NCI-H526 treated with DMSO at 0.1 percent for 48 hours (cell line): ENCODE measurements at regions not wholly inside any gene's neighbourhood (a gene's known extent, or its start where the extent isn't known, plus 50 kb on each side); places are given as distances from the start of the nearest gene placed in this dataset.
"Not testable (repeated sequence)": the region's sequence is repeated elsewhere in the genome, so short reads cannot be mapped to it uniquely, and the experiment has no call there.

Source experiments
- DNase-seq: peaks from one replicate; lab custom pipeline; 2025; lab: John Stamatoyannopoulos, UW

DNA sequence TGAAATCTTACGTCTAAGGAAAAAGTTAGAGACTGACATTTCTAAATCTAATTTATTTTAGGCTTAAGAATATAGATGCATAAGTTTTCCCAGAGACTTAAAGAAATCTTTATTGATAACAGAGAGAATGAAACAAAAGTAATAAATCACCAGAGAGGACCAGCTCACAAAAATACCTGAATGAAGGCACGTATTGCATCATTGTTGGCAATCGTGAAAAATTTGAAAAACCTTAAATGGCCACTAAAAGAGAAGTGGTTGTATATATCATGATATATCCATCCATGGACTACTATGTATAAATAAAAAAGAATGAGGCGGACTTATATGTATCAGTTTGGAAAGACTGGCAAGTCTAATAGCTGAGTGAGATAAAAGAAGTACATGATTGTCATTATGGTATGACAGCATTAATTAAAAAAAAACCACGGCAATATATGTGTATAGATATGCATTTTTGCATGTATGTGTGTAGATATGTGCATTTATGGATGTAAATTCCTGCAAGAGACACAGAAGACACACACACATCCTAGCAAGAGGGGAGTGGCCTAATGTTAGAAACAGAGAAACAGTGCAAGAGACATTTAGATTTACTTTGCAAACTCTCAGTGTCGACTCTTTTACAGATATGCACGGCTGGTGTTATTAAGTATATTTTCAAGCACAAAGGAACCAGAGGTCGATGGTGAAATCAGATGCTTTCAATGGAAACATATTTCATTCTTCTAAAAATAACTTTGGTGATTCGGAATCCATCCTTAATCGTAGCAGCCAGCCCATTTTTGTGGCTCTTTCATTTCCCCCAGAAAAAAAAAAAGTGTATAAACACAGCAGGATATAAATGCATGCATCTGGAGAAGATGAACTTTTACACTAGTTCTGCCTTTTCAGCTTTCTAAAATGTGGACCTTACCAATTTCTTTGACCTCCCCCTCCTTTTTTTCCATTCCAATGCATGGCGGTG, 156.1 kb upstream of the SALL4 start:
- DNase-seq, result no peak

DNA sequence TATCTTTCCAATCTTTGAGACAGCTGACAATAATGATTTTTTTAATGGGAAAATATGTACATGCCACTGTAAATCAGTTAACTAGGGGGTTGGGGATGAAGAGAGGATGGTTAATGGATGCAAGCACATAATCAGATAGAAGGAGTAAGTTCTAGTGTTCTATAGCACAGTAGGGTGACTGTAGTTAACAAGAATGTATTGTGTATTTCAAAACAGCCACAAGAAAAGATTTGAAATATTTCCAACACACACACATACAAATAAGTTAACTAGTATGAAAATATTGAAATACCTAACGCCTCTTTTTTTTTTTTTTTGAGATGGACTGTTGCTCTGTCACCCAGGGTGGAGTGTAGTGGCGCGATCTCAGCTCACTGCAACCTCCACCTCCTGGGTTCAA, 153.4 kb upstream of the SALL4 start:
- no peak for DNase-seq

DNA sequence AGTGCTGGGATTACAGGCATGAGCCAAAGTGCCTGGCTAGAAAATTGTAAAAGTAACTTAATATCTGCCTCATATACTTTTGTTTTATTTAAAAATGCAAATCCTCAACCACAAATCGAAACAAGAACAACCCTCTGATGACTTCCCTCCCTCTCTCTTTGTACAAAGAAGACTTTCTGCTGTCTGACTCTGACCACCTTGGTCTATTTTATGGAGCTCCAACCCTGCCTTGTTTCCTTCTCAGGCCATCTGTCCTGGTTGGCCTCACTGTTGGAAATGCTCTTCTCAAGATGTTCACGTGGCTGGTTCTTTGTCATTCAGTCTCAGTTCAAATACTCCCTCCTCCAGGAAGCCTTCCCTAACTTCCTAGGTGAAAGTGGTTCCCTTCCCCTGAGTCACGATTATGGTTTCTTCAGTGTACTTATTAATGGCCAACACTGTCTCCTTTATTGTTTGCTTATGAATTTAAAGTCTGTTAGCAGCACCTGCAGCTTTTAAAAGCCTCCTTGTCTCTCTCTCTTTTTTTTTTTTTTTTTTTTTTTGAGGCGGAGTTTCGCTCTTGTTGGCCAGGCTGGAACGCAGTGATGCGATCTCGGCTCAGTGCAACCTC, 151.5 kb upstream of the SALL4 start:
- DNase-seq, result no peak

DNA sequence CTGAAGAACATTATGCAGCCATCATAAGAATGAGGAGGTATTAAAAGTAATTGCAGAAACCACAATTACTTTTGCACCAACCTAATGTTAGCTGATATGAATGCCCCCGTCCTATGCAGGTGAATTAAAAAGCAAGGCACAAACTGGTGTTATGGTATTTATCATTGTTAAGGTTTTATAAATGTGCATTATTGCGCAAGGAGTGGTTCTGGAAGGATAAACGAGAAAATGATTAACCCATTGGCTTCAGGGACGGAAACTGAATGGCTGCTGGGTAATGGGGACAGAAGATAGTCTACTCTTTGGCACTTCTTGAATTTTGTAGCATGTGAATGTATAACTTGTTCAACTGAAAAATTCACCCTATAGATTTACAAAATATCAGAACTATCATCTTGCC, 148.6 kb upstream of the SALL4 start:
- no peak for DNase-seq

DNA sequence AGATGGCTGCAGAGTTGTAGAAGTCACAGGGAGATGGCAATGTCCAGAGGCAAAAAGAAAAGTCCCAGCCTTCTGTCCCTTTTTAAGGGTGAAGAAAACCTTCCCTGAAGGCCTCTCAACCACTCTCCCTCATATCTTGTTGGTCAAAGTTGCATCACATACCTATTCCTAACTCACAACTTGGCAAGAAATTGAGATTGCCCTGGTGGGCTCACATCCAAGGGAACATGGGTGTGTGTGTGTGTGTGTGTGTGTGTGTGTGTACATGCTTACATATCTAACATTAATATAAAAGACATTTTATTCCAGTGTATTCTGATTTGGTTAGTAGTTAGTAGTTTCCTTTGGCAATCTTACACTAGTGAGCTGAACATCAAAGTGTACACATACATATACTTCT, 144.3 kb upstream of the SALL4 start:
- no peak for DNase-seq

DNA sequence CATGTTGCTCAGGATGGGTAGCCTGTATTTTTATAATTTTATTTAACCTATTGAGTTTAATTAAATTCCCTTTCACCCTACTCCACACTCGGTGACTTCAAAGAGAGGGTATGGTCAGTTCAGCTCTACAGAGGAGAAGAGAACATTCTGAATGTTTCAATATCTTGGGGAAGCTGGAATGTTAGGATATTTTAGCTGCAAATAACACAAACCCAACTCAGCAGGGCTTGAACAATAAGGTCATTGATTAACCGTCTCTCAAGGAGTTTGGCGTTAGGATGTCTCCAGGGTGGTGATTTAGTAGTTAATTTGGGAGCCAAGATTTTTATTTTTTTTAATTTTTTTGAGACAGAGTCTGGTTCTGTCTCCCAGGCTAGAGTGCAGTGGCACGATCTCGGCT, 143.6 kb upstream of the SALL4 start:
- DNase-seq, result no peak

DNA sequence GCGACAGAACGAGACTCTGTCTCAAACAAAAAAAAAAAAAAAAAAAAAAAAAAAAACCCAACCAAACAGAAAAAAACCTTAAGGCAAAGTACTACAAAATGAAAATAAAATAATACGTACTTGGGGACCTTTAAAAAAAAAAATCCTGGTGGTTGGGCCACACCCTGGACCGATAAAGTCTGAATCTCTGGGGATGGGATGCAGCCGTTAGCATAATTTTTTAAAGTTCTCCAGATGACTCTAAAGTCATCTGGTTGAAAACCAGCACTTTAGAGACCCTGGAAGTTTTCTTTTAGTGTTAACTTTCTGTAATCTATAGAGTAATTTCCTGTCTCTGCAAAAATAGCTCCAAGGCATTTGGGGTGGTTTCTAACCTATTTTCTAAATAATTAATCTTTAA, 142.9 kb upstream of the SALL4 start:
- no peak for DNase-seq

DNA sequence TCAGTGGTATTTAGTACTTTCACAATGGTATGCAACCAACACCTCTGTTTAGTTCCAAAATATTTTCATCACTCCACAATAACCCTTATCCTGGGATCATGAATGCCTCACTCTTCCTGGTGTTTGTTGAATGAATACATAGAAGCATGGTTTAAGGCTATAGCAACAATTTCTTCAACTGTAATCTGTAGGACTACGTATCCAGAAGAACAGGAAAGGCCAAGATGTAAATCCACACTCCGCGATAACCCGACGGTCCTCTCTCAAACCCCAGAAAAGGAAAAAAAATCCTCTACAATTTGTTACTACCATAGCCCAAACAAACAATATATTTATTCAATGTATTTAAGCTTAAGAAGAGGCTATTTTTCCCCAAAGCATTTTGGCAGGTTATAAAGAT, 141.4 kb upstream of the SALL4 start:
- DNase-seq, result no peak

DNA sequence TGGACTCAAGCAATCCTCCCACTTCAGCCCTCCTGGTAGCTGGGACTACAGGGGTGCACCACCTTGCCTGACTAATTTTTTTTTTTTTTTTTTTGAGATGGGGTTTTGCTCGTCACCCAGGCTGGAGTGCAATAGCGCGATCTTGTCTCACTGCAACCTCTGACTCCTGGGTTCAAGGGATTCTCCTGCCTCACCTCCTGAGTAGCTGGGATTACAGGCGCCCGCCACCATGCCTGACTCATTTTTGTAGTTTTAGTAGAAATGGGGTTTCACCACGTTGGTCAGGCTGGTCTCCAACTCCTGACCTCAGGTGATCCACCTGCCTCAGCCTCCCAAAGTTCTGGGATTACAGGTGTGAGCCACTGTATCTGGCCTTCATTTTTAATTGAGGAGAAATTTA, 141.0 kb upstream of the SALL4 start:
- DNase-seq, result not testable (repeated sequence)

DNA sequence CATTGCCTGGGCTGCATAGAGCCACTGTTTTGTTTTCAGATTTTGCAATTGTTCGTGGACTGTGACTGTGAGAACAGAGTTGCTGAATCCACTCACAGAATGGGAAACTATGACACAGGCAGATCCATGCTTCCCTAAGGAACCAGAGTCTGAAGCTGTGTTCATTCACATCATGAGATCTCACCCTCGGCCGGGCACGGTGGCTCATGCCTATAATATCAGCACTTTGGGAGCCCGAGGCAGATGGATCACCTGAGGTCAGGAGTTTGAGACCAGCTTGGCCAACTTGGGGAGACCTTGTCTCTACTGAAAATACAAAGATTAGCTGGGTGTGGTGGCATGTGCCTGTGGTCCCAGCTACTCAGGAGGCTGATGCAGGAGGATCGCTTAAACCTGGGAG, 139.2 kb upstream of the SALL4 start:
- no peak for DNase-seq

DNA sequence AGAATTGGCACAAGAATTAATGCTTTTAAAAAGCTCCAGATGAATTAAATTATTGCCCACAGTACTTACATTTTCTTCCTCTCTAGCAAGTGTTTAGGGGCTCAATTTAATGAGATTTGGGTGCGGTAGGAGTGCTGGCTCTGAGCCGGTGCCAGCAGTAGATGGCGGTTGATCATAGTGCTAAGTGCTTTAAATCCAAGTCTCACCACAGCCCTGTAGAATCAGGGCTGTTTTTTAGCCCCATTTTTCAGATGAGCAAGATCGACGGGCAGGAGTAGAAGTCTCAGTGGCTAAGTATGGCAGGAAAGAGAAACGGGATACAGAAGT, 136.9 kb upstream of the SALL4 start:
- DNase-seq, result no peak

DNA sequence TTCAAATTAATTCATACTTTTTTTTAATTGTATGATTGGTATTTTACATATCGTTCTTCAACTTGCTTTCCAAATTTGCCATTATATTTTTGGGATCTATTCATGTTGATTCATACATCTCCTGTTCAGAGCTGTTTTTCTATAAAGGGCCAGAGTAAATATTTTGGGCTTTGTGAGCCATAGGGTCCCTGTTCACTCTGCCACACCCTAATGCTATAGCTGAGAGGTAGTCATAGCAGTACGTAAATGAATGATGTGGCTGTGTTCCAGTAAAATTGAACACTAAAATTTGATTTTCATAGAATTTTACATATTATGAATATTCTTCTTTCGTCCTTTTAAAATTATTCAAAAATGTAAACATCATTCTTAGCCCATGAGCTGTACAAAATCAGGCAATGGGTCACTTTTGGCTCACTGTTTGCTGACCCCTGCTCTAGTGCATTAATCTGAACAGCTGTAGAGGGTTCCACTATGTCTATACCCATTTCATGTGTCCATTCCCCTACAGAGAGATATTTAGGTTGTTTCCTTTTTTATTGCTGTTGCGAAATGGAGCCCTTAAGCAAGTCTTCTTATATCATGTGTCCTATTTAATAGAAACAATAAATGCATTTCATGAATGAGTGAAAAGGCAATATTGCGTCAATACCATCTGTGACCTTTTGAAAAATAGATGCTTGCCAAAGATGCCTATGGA, 136.4 kb upstream of the SALL4 start:
- no peak for DNase-seq

DNA sequence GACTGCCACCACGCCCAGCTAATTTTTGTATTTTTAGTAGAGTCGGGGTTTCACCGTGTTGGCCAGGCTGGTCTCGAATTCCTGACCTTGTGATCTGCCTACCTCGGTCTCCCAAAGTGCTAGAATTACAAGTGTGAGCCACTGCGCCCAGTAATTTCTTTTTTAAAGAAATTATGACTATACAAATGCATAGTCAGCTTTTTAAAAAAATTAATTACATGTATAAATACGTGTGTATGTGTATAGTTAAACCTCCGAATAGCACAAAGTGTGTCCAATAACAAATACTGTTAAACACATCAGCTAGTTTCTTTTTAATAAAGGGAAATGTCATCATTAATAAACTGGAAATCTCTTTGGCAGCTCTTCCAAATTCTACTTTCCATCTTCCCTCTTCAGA, 135.5 kb upstream of the SALL4 start:
- no peak for DNase-seq

DNA sequence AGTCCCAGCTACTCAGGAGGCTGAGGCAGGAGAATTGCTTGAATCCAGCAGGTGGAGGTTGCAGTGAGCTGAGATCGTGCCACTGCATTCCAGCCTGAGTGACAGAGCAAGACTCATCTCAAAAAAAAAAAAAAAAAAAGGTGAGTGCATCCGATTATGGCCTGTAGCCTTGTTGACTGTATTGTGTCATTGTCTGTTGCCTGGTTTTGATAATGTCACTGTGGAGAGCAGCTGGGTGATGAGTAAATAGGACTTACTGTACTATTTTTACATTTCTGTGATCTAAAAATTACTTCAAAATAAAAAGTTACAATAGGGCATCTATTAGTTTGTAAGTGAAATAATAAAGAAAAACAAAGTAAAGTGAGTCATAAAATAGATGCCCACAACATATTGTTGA, 134.1 kb upstream of the SALL4 start:
- no peak for DNase-seq

DNA sequence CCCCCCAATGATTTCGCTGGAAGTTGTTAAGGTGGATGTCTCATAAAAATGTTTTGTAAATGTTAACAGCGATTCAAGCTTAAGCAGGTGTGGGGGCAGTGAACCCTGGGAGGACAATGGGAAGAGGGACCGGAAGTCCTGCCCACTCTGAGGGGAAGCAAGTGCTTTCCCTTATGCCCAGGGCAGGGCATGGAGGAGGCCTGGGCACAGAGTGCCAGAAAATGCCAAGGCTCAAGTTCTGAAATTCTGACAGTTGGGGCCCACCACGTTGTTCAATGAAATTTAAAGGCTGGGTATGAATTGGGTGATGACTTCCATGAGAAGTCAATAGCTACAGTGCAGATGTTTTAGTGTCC, 132.7 kb upstream of the SALL4 start:
- DNase-seq, result no peak

DNA sequence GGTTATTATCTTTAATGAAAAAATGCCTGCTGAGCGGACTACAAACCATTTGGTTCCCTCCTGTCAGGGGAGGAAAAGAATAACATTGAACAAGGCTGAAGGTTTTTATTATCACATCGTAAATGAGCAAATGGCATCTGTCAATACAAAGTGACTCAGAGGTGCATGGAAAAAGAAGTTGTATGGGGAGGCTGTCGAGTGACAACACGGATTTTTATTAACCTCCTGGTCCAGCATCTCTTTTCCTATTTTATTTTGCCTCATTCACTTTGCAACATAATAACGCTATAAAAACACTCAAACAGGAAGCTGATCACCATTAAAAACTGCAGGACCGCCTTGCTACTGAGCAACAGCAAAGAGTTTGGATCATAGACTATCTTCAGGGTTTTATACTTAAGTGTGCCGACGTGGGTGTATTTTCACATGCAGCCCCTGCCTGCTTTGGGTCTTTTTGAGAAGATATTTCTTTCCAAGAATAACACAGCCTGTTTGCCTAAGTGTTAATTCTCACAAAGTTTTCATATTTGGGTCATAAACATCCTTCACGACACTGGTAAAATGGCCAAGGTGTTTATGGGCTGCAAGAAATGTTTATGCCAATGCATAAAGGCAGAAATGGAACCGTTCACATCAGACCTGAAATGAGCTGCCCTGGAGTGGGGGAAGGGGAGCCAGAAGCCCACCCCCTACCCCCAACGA, 132.1 kb upstream of the SALL4 start:
- no peak for DNase-seq

DNA sequence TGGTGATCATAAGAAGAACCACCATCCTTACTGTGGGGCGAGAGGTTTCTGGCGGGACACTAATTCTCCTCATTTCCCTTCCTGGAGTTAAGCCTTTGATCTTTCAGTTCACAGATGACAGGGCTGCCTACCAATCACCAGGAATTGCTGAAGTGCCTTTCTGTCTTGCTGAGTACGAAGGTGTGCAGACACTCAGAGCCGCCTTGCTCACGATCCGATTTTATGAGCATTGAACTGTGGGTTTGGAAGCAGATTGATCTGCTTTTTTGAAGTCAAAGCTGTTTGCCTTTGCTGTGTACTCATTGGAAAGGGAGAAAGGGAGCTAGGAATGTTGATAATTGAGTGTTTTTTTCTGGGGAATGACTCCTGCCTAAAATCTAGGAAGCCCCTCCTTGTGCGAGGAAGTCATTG, 129.1 kb upstream of the SALL4 start:
- no peak for DNase-seq

DNA sequence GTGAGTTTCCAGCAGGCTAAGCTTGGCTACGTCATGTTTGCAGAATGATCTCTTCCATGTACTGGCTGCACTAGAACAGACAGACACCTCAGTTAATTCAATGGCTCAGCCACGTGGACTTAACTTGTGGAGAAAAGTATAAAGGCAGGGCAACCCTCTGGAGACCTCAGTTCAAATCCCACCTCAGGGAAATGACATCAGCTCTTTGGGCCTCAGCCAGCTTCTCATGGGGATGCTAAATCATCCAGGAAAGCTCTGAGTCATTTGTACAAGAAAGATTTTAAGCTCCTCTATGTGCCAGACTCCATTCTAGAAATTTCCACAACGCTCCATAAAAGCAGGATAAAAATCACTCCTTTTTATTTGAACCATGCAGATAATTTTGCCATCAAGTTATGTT, 128.5 kb upstream of the SALL4 start:
- no peak for DNase-seq

DNA sequence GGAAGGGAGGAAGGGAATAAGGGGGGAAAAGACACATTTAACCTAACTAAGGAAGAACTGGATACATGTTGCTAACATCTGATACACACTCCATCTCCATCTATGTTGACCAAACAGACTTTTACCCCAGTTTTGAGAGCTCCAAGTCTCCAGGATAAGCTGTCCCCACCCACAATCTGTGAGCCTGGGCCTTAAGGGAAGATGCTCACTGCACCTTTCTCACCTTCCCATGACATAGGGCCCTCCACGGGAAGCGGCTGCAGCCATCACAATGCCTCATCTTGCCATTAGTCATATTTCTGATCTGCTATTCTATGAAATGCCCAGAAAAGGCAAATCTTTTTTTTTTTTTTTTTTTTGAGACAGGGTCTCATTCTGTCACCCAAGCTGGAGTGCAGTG, 126.6 kb upstream of the SALL4 start:
- DNase-seq, result no peak

DNA sequence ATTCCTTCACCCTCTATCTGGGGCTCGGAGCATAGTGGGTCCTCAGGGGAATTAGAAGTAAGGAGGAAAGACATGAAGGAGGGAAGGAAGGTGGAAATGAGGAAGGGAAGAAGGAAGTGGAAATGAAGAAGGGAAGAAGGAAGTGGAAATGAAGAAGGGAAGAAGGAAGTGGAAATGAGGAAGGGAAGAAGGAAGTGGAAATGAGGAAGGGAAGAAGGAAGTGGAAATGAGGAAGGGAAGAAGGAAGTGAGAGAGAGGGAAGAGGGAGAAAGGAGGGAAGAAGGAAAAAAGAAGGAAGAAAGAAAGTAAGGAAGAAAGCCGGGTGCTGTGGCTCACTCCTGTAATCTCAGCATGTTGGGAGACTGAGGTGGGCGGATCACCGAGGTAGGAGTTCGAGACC, 125.6 kb upstream of the SALL4 start:
- DNase-seq, result not testable (repeated sequence)

DNA sequence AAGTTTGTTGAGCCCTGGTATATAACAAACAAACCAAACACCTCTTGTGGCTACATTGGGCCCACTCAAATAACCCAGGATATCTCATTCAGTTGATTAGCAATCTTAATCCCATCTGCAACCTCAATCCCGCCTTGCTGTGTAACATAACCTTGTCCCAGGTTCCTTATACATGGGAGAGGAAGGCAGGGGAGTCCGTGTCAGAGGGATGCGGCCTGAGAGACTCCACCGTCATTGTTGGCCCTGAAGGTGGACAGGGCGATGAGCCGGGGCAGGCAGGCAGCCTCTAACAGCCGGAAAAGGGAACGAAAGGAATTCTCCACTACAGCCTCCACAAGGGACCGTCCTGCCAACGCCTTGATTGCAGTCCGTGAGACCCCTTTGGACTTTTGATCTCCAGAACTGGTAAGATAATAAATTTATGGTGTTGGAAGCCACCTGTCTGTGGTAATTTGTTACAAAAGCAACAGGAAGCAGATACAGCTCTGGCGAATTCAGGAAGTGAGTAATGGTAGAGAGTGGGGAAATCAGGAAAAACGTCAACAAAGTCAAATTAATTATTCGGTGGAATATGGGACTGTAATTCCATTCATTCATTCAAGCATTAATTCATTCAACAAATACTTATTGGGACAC, 124.5 kb upstream of the SALL4 start:
- DNase-seq, result no peak

DNA sequence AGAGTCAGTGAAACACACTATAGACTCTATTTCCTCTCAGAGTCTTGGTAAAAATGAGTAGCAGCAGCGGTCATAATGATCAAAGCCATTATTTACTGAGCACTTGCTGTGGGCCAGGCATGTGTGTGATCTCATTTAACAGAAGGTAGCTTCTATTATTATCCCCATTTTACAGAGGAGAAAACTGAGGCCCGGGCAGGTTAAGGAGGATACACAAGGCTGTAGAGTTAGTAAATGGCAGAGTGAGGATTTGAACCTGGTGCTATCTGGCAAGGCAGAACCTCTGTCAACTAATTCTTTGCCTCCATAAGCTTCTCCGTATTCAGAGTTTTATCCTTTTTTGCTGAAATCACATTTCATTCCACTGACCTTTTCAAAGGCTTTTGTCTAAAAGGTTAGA, 122.2 kb upstream of the SALL4 start:
- no peak for DNase-seq
